ENCODE measurements at regions not wholly inside any gene's neighbourhood (a gene's known extent, or its start where the extent isn't known, plus 50 kb on each side); places are given as distances from the start of the nearest gene placed in this dataset.

GRCh38 chr4:95959633-95960032 lies 119.7 kb downstream of the PDHA2 start:
- TF ChIP-seq CTCF (IDR thresholded peaks at IDR 0.05; ENCODE audit: low read depth, low read length, poor library complexity, severe bottlenecking), result no peak
- TF ChIP-seq EZH2phosphoT487 (IDR thresholded peaks at IDR 0.05; ENCODE audit: borderline replicate concordance, low read length), result no peak

Data from DOHH2 (cell line).